Tibial nerve (tissue), 4 donors: ENCODE measurements at regions not wholly inside any gene's neighbourhood (a gene's known extent, or its start where the extent isn't known, plus 50 kb on each side); places are given as distances from the start of the nearest gene placed in this dataset.

Source experiments
- DNase-seq, 2 donors: peaks; one replicate each; pipeline ENCODE4 v3.0.0-alpha.2; 2019; ENCODE audit warnings: low spot score in 2 of 2
- H3K27ac ChIP-seq, 4 donors: fragments of 200-600 bp; sonication (generic) in 3 of 4; one replicate each; pipeline ENCODE4 v1.5.1; 2017 to 2019; ENCODE audit warnings: mild to moderate bottlenecking in 1 of 4
- H3K27me3 ChIP-seq, 2 donors: fragments of 200-600 bp; sonication (generic) in 1 of 2; one replicate each; pipeline versions ENCODE4 v1.5.1 to v1.6.0; 2017 to 2019
- H3K36me3 ChIP-seq, 3 donors: fragments of 200-600 bp; sonication (generic); one replicate each; pipeline ENCODE4 v1.5.1; 2018 to 2019
- H3K4me1 ChIP-seq, 4 donors: fragments of 200-600 bp; sonication (generic) in 3 of 4; one replicate each; pipeline ENCODE4 v1.5.1; 2017 to 2019
- H3K4me3 ChIP-seq, 4 donors: fragments of 200-600 bp; sonication (generic) in 3 of 4; one replicate each; pipeline ENCODE4 v1.5.1; 2017 to 2019; ENCODE audit warnings: mild to moderate bottlenecking in 1 of 4, moderate library complexity in 1 of 4
- H3K9me3 ChIP-seq, 4 donors: fragments of 200-600 bp; sonication (generic) in 3 of 4; one replicate each; pipeline ENCODE4 v1.5.1; 2017 to 2019
- CTCF ChIP-seq, 5 experiments: fragments of 200-600 bp in 3 of 5; fragments of 450-650 bp in 2 of 5; sonication (generic) in 3 of 5; IDR thresholded peaks; one replicate each; pipeline ENCODE4 v1.5.1; 2016 to 2019; ENCODE audit warnings: antibody characterized with exemption in 5 of 5, mild to moderate bottlenecking in 3 of 5, moderate library complexity in 2 of 5
- EP300 ChIP-seq, 2 donors: sonication (generic); formaldehyde crosslinking; IDR thresholded peaks; one replicate each; pipeline ENCODE4 v1.6.1; 2017; ENCODE audit warnings: antibody characterized with exemption in 2 of 2, mild to moderate bottlenecking in 1 of 2
- POLR2A ChIP-seq, 2 donors: fragments of 450-650 bp; IDR thresholded peaks; one replicate each; pipeline ENCODE4 v1.6.1; 2017; ENCODE audit warnings: antibody characterized with exemption in 2 of 2, mild to moderate bottlenecking in 2 of 2, moderate library complexity in 2 of 2
- WGBS, 2 donors: methylation state at CpG; one replicate each; pipeline ENCODE4 v1.1.5; 2018; 5-methylcytosine and 5-hydroxymethylcytosine counted together

GRCh38 chr2:64232266-64232665 lies 88.0 kb upstream of the PELI1 start:
- Histone ChIP-seq H3K27ac (no peak overlapping the region), H3K27me3 (no peaks in the 10 kb centered on the region), H3K4me1 (peaks cover 0 to 19% (median 4%) of the 10 kb centered on the region in 4 donors), H3K4me3 (no peak overlapping the region), H3K9me3 (no peaks in the 10 kb centered on the region), H3K36me3 (no peaks in the 10 kb centered on the region)
- TF ChIP-seq CTCF (IDR thresholded peaks at IDR 0.05) (no peak), EP300 (IDR thresholded peaks at IDR 0.05) (no peak)
- no peak for DNase-seq
- 92 to 96% methylated on average over 2 of the region's 2 CpGs for WGBS, 2 donors

GRCh38 chr2:64233376-64233922 lies 89.2 kb upstream of the PELI1 start:
- Histone ChIP-seq H3K36me3 (no peaks in the 10 kb centered on the region), H3K27ac (no peak overlapping the region), H3K9me3 (no peaks in the 10 kb centered on the region), H3K4me1 (peaks cover 0 to 14% (median 0%) of the 10 kb centered on the region in 4 donors), H3K27me3 (no peaks in the 10 kb centered on the region), H3K4me3 (no peak overlapping the region)
- 59 to 65% methylated on average over 4 of the region's 4 CpGs for WGBS, 2 donors
- DNase-seq, result no peak
- TF ChIP-seq POLR2A (IDR thresholded peaks at IDR 0.05) (no peak), EP300 (IDR thresholded peaks at IDR 0.05) (no peak), CTCF (IDR thresholded peaks at IDR 0.05) (no peak)

- no peaks in the 10 kb centered on the region for H3K36me3 ChIP-seq
- no peak overlapping the region for H3K4me3 ChIP-seq
- WGBS, 2 donors, result 60 to 90% methylated on average over 5 of the region's 5 CpGs
- no peak overlapping the region for H3K27ac ChIP-seq
- H3K9me3 ChIP-seq, result no peaks in the 10 kb centered on the region
- no peaks in the 10 kb centered on the region for H3K27me3 ChIP-seq
- DNase-seq, result no peak
- H3K4me1 ChIP-seq, result peaks cover 0 to 12% (median 0%) of the 10 kb centered on the region in 4 donors
- TF ChIP-seq EP300 (IDR thresholded peaks at IDR 0.05), result no peak
- TF ChIP-seq CTCF (IDR thresholded peaks at IDR 0.05), result no peak
- TF ChIP-seq POLR2A (IDR thresholded peaks at IDR 0.05), result no peak
These were observed 89.9 kb upstream of the PELI1 start for GRCh38 chr2:64234150-64234549.

- Histone ChIP-seq H3K4me1 (peaks cover 0 to 10% (median 0%) of the 10 kb centered on the region in 4 donors), H3K36me3 (no peaks in the 10 kb centered on the region), H3K4me3 (no peak overlapping the region), H3K27me3 (no peaks in the 10 kb centered on the region), H3K9me3 (no peaks in the 10 kb centered on the region), H3K27ac (no peak overlapping the region)
- DNase-seq, result no peak
- 54 to 96% methylated on average over 3 of the region's 3 CpGs for WGBS, 2 donors
- TF ChIP-seq CTCF (IDR thresholded peaks at IDR 0.05), result no peak
- no peak for TF ChIP-seq EP300 (IDR thresholded peaks at IDR 0.05)
- no peak for TF ChIP-seq POLR2A (IDR thresholded peaks at IDR 0.05)
These were observed 90.6 kb upstream of the PELI1 start for GRCh38 chr2:64234785-64235184.

- Histone ChIP-seq H3K36me3 (no peaks in the 10 kb centered on the region), H3K4me3 (no peak overlapping the region), H3K9me3 (no peaks in the 10 kb centered on the region), H3K4me1 (peaks cover 0 to 10% (median 0%) of the 10 kb centered on the region in 4 donors), H3K27ac (no peak overlapping the region), H3K27me3 (no peaks in the 10 kb centered on the region)
- WGBS, 2 donors, result 60 to 69% methylated on average over 2 of the region's 2 CpGs
- TF ChIP-seq EP300 (IDR thresholded peaks at IDR 0.05), result no peak
- no peak for TF ChIP-seq POLR2A (IDR thresholded peaks at IDR 0.05)
- TF ChIP-seq CTCF (IDR thresholded peaks at IDR 0.05), result no peak
- no peak for DNase-seq
These were observed 93.0 kb upstream of the PELI1 start for GRCh38 chr2:64237266-64237665.
